ENCODE measurements at regions not wholly inside any gene's neighbourhood (a gene's known extent, or its start where the extent isn't known, plus 50 kb on each side); places are given as distances from the start of the nearest gene placed in this dataset.

- TF ChIP-seq CTCF (IDR thresholded peaks at IDR 0.05; ENCODE audit: low read depth, low read length, poor library complexity, severe bottlenecking) = no peak
- TF ChIP-seq EZH2phosphoT487 (IDR thresholded peaks at IDR 0.05; ENCODE audit: borderline replicate concordance, low read length) = no peak
These were observed 507.4 kb downstream of the METTL15 start for GRCh38 chr11:28615542-28615941.

Data from DOHH2 (cell line).